Neural cell (in vitro differentiated cells): ENCODE measurements at regions not wholly inside any gene's neighbourhood (a gene's known extent, or its start where the extent isn't known, plus 50 kb on each side); places are given as distances from the start of the nearest gene placed in this dataset.

Experiments used
- H2AFZ ChIP-seq: fragments of 200-600, 300-800 bp; sonication (generic), shearing (Covaris generic); 2 replicates; pipeline ENCODE4 v1.6.0; 2014; ENCODE audit warnings: low read depth, mild to moderate bottlenecking, antibody characterized with exemption, low read length, moderate library complexity
- H3F3A ChIP-seq: fragments of 200-600 bp; shearing (Covaris generic); 2 replicates; pipeline ENCODE4 v1.6.1; 2016; ENCODE audit warnings: mild to moderate bottlenecking, moderate library complexity, mixed read lengths, antibody characterized with exemption, low read length; ENCODE audit not compliant: insufficient read depth, poor library complexity, severe bottlenecking
- H3K27ac ChIP-seq: fragments of 200-600, 300-800 bp; sonication (generic), shearing (Covaris generic); 2 replicates; pipeline ENCODE4 v1.5.1; 2014; ENCODE audit warnings: mild to moderate bottlenecking, low read length, moderate library complexity
- H3K27me3 ChIP-seq: fragments of 300-800, 200-600 bp; sonication (generic), shearing (Covaris generic); 2 replicates; pipeline ENCODE4 v1.6.0; 2014; ENCODE audit warnings: mild to moderate bottlenecking, low read depth, low read length, moderate library complexity; ENCODE audit not compliant: insufficient read depth
- H3K36me3 ChIP-seq: fragments of 300-800, 200-600 bp; sonication (generic), shearing (Covaris generic); 2 replicates; pipeline ENCODE4 v1.5.1; 2014; ENCODE audit warnings: mild to moderate bottlenecking, antibody characterized with exemption, low read length, moderate library complexity; ENCODE audit not compliant: insufficient read depth
- H3K4me2 ChIP-seq: fragments of 300-800, 200-600 bp; sonication (generic), shearing (Covaris generic); 2 replicates; pipeline ENCODE4 v1.6.0; 2014; ENCODE audit warnings: mild to moderate bottlenecking, low read length
- H3K4me3 ChIP-seq: fragments of 300-800, 200-600 bp; sonication (generic), shearing (Covaris generic); 2 replicates; pipeline ENCODE4 v1.5.1; 2014; ENCODE audit warnings: mild to moderate bottlenecking, low read length, moderate library complexity
- H3K79me2 ChIP-seq: fragments of 200-600 bp; shearing (Covaris generic); replicated peaks from 2 replicates; pipeline ENCODE4 v1.6.0; 2014; ENCODE audit warnings: mild to moderate bottlenecking, low read length, moderate library complexity; ENCODE audit not compliant: insufficient read depth
- H3K9ac ChIP-seq: fragments of 300-800, 200-600 bp; sonication (generic), shearing (Covaris generic); 2 replicates; pipeline ENCODE4 v1.6.1; 2016; ENCODE audit warnings: mild to moderate bottlenecking, low read length, mixed read lengths
- H3K9me2 ChIP-seq: fragments of 200-600 bp; shearing (Covaris generic); 2 replicates; pipeline ENCODE4 v1.6.1; 2016; ENCODE audit warnings: mild to moderate bottlenecking, low read length, mixed read lengths; ENCODE audit not compliant: insufficient read depth
- H3K9me3 ChIP-seq: fragments of 200-600, 300-800 bp; sonication (generic), shearing (Covaris generic); 2 replicates; pipeline ENCODE4 v1.6.1; 2016; ENCODE audit warnings: mild to moderate bottlenecking, mixed run types, low read length, moderate library complexity, mixed read lengths
- H4K20me1 ChIP-seq: fragments of 200-600 bp; shearing (Covaris generic); 2 replicates; pipeline ENCODE4 v1.6.1; 2016; ENCODE audit warnings: mild to moderate bottlenecking, mixed run types; ENCODE audit not compliant: insufficient read depth
- EP300 ChIP-seq: fragments of 450-650 bp; conservative IDR thresholded peaks from 2 replicates; pipeline ENCODE4 v1.6.1; 2014; ENCODE audit warnings: antibody characterized with exemption, mild to moderate bottlenecking, moderate library complexity; ENCODE audit not compliant: poor library complexity, severe bottlenecking
- EZH2 ChIP-seq: fragments of 200-600, 300-800 bp; shearing (Covaris generic), sonication (generic); IDR thresholded peaks from 2 replicates; pipeline ENCODE4 v1.6.1; 2014; ENCODE audit warnings: antibody characterized with exemption, low read length, borderline replicate concordance, mild to moderate bottlenecking; ENCODE audit not compliant: insufficient read depth, poor library complexity, severe bottlenecking
- MXI1 ChIP-seq: fragments of 450-650 bp; conservative IDR thresholded peaks from 2 replicates; pipeline ENCODE4 v1.6.1; 2014; ENCODE audit warnings: antibody characterized with exemption, mild to moderate bottlenecking; ENCODE audit not compliant: poor library complexity, severe bottlenecking
- POLR2AphosphoS5 ChIP-seq: IDR thresholded peaks from 2 replicates; pipeline ENCODE4 v1.6.1; 2012
- RAD21 ChIP-seq: fragments of 450-650 bp; conservative IDR thresholded peaks from 2 replicates; pipeline ENCODE4 v1.6.1; 2014; ENCODE audit warnings: antibody characterized with exemption, mild to moderate bottlenecking, moderate library complexity
- SMC3 ChIP-seq: fragments of 450-650 bp; conservative IDR thresholded peaks from 2 replicates; pipeline ENCODE4 v1.6.1; 2014; ENCODE audit warnings: antibody characterized with exemption, mild to moderate bottlenecking, moderate library complexity; ENCODE audit not compliant: poor library complexity
- TAF1 ChIP-seq: IDR thresholded peaks from 2 replicates; pipeline ENCODE4 v1.6.1; 2012; ENCODE audit warnings: low read depth
- TF ChIP-seq, protein P1 (sequence below): fragments of 450-650 bp; IDR thresholded peaks from 2 replicates; pipeline ENCODE4 v1.5.1; 2014; ENCODE audit warnings: antibody characterized with exemption, mild to moderate bottlenecking, moderate library complexity; ENCODE audit not compliant: poor library complexity, severe bottlenecking
- TF ChIP-seq, protein P2 (sequence below): IDR thresholded peaks from 2 replicates; pipeline ENCODE4 v1.6.1; 2012; ENCODE audit warnings: borderline replicate concordance

DNA sequence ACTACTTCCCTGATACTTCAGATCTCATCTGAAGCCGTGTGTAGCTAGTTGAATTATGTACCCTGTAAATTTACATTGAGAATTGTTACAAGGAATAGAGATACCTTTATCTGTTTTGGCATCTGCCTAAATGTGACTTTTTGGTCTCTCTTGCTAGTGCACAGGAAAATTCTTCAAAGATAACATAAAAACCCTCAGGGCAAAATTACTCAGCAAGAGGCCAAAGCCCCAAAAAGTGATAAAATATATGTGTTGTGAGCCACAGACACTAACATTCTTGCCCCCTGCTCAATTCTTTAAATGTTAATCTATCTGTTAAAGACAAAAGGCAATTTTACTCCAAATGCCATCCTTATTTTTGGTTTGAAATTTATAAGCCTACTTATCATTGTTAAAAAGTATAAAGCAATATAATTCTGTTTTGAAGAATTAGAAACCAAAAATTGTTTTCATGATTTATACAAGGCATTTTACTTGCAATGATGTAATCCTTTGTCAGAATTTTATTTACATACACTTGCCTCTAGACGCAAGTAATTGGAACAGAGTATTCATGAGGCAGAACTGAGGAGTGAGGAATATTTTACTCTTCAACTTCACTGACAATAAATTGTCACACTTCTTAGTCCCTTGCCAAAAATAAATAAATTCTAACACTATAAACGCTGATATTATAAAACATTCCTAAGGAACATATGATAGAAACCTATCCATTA lies 186.2 kb downstream of the EPM2A start:
- Histone ChIP-seq H3K27me3 (no peaks in the 10 kb centered on the region), H3K4me2 (no peak overlapping the region), H3K9me3 (no peaks in the 10 kb centered on the region), H3K9me2 (no peaks in the 10 kb centered on the region), H3K9ac (no peak overlapping the region), H2AFZ (no peak overlapping the region), H3K27ac (no peak overlapping the region), H4K20me1 (no peaks in the 10 kb centered on the region), H3K4me3 (no peak overlapping the region), H3K79me2 (no peaks in the 10 kb centered on the region), H3K36me3 (no peaks in the 10 kb centered on the region), H3F3A (no peaks in the 10 kb centered on the region)
- TF ChIP-seq POLR2AphosphoS5 (no peak), MXI1 (no peak), TAF1 (no peak), EP300 (no peak), EZH2 (no peak), RAD21 (no peak), SMC3 (no peak)
- TF ChIP-seq, protein P1, sequence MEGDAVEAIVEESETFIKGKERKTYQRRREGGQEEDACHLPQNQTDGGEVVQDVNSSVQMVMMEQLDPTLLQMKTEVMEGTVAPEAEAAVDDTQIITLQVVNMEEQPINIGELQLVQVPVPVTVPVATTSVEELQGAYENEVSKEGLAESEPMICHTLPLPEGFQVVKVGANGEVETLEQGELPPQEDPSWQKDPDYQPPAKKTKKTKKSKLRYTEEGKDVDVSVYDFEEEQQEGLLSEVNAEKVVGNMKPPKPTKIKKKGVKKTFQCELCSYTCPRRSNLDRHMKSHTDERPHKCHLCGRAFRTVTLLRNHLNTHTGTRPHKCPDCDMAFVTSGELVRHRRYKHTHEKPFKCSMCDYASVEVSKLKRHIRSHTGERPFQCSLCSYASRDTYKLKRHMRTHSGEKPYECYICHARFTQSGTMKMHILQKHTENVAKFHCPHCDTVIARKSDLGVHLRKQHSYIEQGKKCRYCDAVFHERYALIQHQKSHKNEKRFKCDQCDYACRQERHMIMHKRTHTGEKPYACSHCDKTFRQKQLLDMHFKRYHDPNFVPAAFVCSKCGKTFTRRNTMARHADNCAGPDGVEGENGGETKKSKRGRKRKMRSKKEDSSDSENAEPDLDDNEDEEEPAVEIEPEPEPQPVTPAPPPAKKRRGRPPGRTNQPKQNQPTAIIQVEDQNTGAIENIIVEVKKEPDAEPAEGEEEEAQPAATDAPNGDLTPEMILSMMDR, result no peak
- TF ChIP-seq, protein P2, sequence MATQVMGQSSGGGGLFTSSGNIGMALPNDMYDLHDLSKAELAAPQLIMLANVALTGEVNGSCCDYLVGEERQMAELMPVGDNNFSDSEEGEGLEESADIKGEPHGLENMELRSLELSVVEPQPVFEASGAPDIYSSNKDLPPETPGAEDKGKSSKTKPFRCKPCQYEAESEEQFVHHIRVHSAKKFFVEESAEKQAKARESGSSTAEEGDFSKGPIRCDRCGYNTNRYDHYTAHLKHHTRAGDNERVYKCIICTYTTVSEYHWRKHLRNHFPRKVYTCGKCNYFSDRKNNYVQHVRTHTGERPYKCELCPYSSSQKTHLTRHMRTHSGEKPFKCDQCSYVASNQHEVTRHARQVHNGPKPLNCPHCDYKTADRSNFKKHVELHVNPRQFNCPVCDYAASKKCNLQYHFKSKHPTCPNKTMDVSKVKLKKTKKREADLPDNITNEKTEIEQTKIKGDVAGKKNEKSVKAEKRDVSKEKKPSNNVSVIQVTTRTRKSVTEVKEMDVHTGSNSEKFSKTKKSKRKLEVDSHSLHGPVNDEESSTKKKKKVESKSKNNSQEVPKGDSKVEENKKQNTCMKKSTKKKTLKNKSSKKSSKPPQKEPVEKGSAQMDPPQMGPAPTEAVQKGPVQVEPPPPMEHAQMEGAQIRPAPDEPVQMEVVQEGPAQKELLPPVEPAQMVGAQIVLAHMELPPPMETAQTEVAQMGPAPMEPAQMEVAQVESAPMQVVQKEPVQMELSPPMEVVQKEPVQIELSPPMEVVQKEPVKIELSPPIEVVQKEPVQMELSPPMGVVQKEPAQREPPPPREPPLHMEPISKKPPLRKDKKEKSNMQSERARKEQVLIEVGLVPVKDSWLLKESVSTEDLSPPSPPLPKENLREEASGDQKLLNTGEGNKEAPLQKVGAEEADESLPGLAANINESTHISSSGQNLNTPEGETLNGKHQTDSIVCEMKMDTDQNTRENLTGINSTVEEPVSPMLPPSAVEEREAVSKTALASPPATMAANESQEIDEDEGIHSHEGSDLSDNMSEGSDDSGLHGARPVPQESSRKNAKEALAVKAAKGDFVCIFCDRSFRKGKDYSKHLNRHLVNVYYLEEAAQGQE, result no peak

DNA sequence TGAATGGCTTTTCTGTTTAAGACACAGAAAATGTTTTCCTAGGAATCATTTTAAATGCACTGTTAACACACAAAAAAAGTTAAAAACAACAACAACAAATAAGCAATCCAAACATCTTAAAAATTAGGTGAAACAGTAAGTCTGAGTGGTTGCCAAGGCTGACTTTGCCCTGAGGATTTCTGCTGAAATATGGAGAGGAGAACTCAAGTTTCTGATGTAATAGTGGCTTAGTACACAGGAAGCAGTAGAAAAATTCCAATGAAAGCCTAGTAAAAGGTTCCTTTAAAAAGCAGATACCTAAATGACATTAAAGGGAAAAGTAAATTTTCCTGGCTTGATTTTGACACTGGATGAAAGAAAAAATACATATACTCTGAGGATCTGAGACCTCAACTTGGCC lies 184.2 kb downstream of the EPM2A start:
- H3K9me3 ChIP-seq, result no peaks in the 10 kb centered on the region

More for the DNA sequence above, 184.2 kb downstream of the EPM2A start:
- Histone ChIP-seq H4K20me1 (no peaks in the 10 kb centered on the region), H3K27ac (no peak overlapping the region), H3K79me2 (no peaks in the 10 kb centered on the region), H3K9ac (no peak overlapping the region), H3K4me3 (no peak overlapping the region), H3K9me2 (no peaks in the 10 kb centered on the region), H3K36me3 (no peaks in the 10 kb centered on the region), H3K27me3 (no peaks in the 10 kb centered on the region), H2AFZ (no peak overlapping the region), H3K4me2 (no peak overlapping the region), H3F3A (no peaks in the 10 kb centered on the region)
- TF ChIP-seq, protein P2, result no peak
- TF ChIP-seq POLR2AphosphoS5, result no peak
- TF ChIP-seq, protein P1, result no peak
- TF ChIP-seq RAD21, result no peak
- TF ChIP-seq EZH2, result no peak
- no peak for TF ChIP-seq MXI1
- TF ChIP-seq EP300, result no peak
- no peak for TF ChIP-seq TAF1
- no peak for TF ChIP-seq SMC3
